Erythroblast (primary cell): ENCODE measurements at regions not wholly inside any gene's neighbourhood (a gene's known extent, or its start where the extent isn't known, plus 50 kb on each side); places are given as distances from the start of the nearest gene placed in this dataset.

Experiments
- GATA1 ChIP-seq: IDR thresholded peaks from 2 replicates; pipeline ENCODE4 v1.6.1; 2011; ENCODE audit warnings: low read depth, mild to moderate bottlenecking, control low read depth, low read length, moderate library complexity
- POLR2A ChIP-seq: IDR thresholded peaks from 2 replicates; pipeline ENCODE4 v1.6.1; 2011; ENCODE audit warnings: mild to moderate bottlenecking, low read length

- TF ChIP-seq POLR2A (no peak), GATA1 (no peak)
These were observed 75.3 kb upstream of the FRMPD3 start for GRCh38 chrX:107374132-107374531.
